Activated naive CD8-positive, alpha-beta T cell treated with anti-CD3 and anti-CD28 coated beads, Interleukin-2, amount 50 U/mL, for 24 hours (primary cell): ENCODE measurements at regions not wholly inside any gene's neighbourhood (a gene's known extent, or its start where the extent isn't known, plus 50 kb on each side); places are given as distances from the start of the nearest gene placed in this dataset.
"Not testable (repeated sequence)": the region's sequence is repeated elsewhere in the genome, so short reads cannot be mapped to it uniquely, and the experiment has no call there.

Experiments
- ATAC-seq: fragments of 150-1000 bp; cut with Tn5 transposase; one replicate; pipeline ENCODE4 v1.10.0; 2021
- DNase-seq: peaks from one replicate; pipeline ENCODE4 v3.0.0; 2021
- H3K27ac Mint-ChIP-seq: one replicate; pipeline ENCODE4 v1.8.0; 2021; ENCODE audit warnings: mild to moderate bottlenecking, mixed read lengths
- H3K27me3 Mint-ChIP-seq: one replicate; pipeline ENCODE4 v1.8.0; 2021; ENCODE audit warnings: mixed read lengths
- H3K36me3 Mint-ChIP-seq: one replicate; pipeline ENCODE4 v1.8.0; 2021; ENCODE audit warnings: low read depth, mixed read lengths
- H3K4me1 Mint-ChIP-seq: one replicate; pipeline ENCODE4 v1.8.0; 2021; ENCODE audit warnings: mixed read lengths
- H3K4me3 Mint-ChIP-seq: one replicate; pipeline ENCODE4 v1.8.0; 2021; ENCODE audit warnings: mild to moderate bottlenecking, moderate library complexity, mixed read lengths
- H3K9me3 Mint-ChIP-seq: one replicate; pipeline ENCODE4 v1.8.0; 2021; ENCODE audit warnings: mixed read lengths

DNA sequence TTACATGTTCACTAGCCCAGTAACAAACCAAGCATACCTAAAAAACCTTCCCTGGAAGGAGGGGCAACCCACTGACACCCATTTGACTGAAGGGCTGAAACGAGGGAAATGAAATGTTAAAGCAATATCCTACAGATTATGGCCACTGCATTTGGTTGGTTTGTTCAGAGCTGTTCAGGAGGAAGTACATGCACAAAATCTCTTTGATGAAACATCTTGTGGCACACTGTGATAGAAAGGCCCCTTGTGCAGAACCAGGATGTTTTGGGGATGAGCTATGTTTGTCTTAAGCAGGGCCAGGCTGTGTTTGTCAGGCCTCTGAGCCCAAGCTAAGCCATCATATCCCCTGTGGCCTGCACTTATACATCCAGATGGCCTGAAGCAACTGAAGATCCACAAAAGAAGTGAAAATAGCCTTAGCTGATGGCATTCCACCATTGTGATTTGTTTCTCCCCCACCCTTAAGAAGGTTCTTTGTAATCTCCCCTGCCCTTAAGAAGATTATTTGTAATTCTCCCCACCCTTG lies 467.3 kb upstream of the PIK3R1 start:
- no peak overlapping the region for H3K4me3 Mint-ChIP-seq
- H3K36me3 Mint-ChIP-seq = no peaks in the 10 kb centered on the region
- no peak for DNase-seq
- H3K27me3 Mint-ChIP-seq = no peaks in the 10 kb centered on the region
- no peak for ATAC-seq
- H3K9me3 Mint-ChIP-seq = peaks cover 26% of the 10 kb centered on the region
- H3K4me1 Mint-ChIP-seq = no peaks in the 10 kb centered on the region
- no peak overlapping the region for H3K27ac Mint-ChIP-seq

- H3K4me1 Mint-ChIP-seq = no peaks in the 10 kb centered on the region
- H3K36me3 Mint-ChIP-seq = no peaks in the 10 kb centered on the region
- peaks cover 18% of the 10 kb centered on the region for H3K9me3 Mint-ChIP-seq
- H3K27ac Mint-ChIP-seq = no peak overlapping the region
- no peak for DNase-seq
- H3K4me3 Mint-ChIP-seq = no peak overlapping the region
- H3K27me3 Mint-ChIP-seq = no peaks in the 10 kb centered on the region
- no peak for ATAC-seq
Measured at GRCh38 chr5:67747096-67747495, 468.5 kb upstream of the PIK3R1 start.

DNA sequence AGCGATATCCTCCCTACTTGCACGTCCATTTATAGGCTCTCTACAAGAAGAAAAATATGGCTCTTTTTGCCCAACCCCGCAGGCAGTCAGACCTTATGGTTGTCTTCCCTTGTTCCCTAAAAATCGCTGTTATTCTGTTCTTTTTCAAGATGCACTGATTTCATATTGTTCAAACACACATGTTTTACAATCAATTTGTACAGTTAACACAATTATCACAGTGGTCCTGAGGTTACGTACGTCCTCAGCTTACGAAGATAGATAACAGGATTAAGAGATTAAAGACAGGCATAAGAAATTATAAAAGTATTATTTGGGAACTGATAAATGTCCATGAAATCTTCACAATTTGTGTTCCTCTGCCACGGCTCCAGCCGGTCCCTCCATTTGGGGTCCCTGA lies 468.9 kb upstream of the PIK3R1 start:
- H3K36me3 Mint-ChIP-seq, H3K27me3 Mint-ChIP-seq, H3K27ac Mint-ChIP-seq, ATAC-seq, H3K4me1 Mint-ChIP-seq, H3K4me3 Mint-ChIP-seq, DNase-seq: not testable (repeated sequence)
- H3K9me3 Mint-ChIP-seq = peaks cover 18% of the 10 kb centered on the region

DNA sequence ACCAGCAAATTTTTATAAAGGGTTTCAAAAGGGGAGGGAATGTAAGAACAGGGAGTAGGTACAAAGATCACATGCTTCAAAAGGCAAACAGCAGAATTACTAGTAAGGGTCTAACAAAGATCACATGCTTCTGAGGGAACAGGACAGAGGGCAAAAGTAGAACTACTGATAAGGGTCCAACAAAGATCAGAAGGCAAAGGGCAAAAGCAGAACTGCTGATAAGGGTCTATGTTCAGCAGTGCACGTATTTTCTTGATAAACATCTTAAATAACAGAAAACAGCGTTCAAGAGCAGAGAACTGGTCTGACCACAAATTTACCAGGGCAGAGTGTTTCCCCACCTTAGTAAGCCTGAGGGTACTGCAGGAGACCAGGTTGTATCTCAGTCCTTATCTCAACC lies 469.5 kb upstream of the PIK3R1 start:
- DNase-seq = no peak
- H3K4me1 Mint-ChIP-seq = no peaks in the 10 kb centered on the region

GRCh38 chr5:67732921-67733320 lies 482.6 kb upstream of the PIK3R1 start:
- no peak for ATAC-seq
- Mint-ChIP-seq H3K9me3 (peaks cover 3% of the 10 kb centered on the region), H3K4me3 (no peak overlapping the region), H3K36me3 (no peaks in the 10 kb centered on the region), H3K27ac (no peak overlapping the region), H3K27me3 (peaks cover 7% of the 10 kb centered on the region), H3K4me1 (no peaks in the 10 kb centered on the region)
- no peak for DNase-seq

More for the DNA sequence above, 469.5 kb upstream of the PIK3R1 start:
- Mint-ChIP-seq H3K4me3 (no peak overlapping the region), H3K27ac (no peak overlapping the region), H3K36me3 (no peaks in the 10 kb centered on the region), H3K27me3 (no peaks in the 10 kb centered on the region), H3K9me3 (peaks cover 18% of the 10 kb centered on the region)
- no peak for ATAC-seq

DNA sequence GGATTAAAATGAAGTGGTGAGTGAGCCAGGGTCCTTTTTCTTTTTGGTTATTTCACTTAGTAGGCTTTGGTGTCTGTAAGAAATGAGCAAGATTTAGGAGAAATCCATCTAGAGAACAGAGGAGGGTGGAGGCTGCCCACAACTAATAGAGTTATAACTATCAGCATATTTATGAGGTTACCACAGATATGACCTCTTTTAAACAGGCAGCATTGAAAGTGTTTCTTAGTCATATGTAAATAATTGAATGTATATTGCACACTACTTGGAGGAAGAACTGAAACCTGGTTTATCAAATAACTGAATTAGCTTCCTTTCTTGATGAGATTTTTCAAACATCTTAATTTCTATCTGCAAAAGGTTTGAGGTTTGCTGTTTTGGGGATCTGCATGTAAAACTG lies 483.1 kb upstream of the PIK3R1 start:
- Mint-ChIP-seq H3K36me3 (no peaks in the 10 kb centered on the region), H3K4me3 (no peak overlapping the region), H3K27ac (no peak overlapping the region), H3K4me1 (no peaks in the 10 kb centered on the region), H3K9me3 (peaks cover 3% of the 10 kb centered on the region), H3K27me3 (peaks cover 7% of the 10 kb centered on the region)
- DNase-seq = no peak
- no peak for ATAC-seq

GRCh38 chr5:67731886-67732285 lies 483.7 kb upstream of the PIK3R1 start:
- no peak for DNase-seq
- Mint-ChIP-seq H3K27ac (no peak overlapping the region), H3K4me3 (no peak overlapping the region), H3K36me3 (no peaks in the 10 kb centered on the region), H3K27me3 (peaks cover 7% of the 10 kb centered on the region), H3K4me1 (no peaks in the 10 kb centered on the region), H3K9me3 (peaks cover 3% of the 10 kb centered on the region)
- no peak for ATAC-seq

GRCh38 chr5:67730917-67731474 lies 484.6 kb upstream of the PIK3R1 start:
- Mint-ChIP-seq H3K4me1 (no peaks in the 10 kb centered on the region), H3K27me3 (peaks cover 7% of the 10 kb centered on the region), H3K36me3 (no peaks in the 10 kb centered on the region), H3K9me3 (no peaks in the 10 kb centered on the region), H3K4me3 (no peak overlapping the region), H3K27ac (no peak overlapping the region)
- ATAC-seq (no peak), DNase-seq (no peak)

- H3K27ac Mint-ChIP-seq = no peak overlapping the region
- no peaks in the 10 kb centered on the region for H3K4me1 Mint-ChIP-seq
- H3K9me3 Mint-ChIP-seq = peaks cover 4% of the 10 kb centered on the region
- no peak overlapping the region for H3K4me3 Mint-ChIP-seq
- ATAC-seq (no peak), DNase-seq (no peak)
- H3K27me3 Mint-ChIP-seq = peaks cover 2% of the 10 kb centered on the region
- no peaks in the 10 kb centered on the region for H3K36me3 Mint-ChIP-seq
Measured at GRCh38 chr5:67728326-67728890, 487.1 kb upstream of the PIK3R1 start.

- Mint-ChIP-seq H3K4me3 (no peak overlapping the region), H3K27ac (no peak overlapping the region), H3K9me3 (peaks cover 4% of the 10 kb centered on the region), H3K4me1 (no peaks in the 10 kb centered on the region), H3K27me3 (no peaks in the 10 kb centered on the region), H3K36me3 (no peaks in the 10 kb centered on the region)
- ATAC-seq (no peak), DNase-seq (no peak)
Measured at GRCh38 chr5:67725604-67726003, 490.0 kb upstream of the PIK3R1 start.

- Mint-ChIP-seq H3K9me3 (peaks cover 4% of the 10 kb centered on the region), H3K27me3 (no peaks in the 10 kb centered on the region), H3K27ac (no peak overlapping the region), H3K4me1 (no peaks in the 10 kb centered on the region), H3K36me3 (no peaks in the 10 kb centered on the region), H3K4me3 (no peak overlapping the region)
- ATAC-seq = no peak
- no peak for DNase-seq
Measured at GRCh38 chr5:67724412-67725135, 491.0 kb upstream of the PIK3R1 start.

GRCh38 chr5:67723873-67724272 lies 491.7 kb upstream of the PIK3R1 start:
- H3K27me3 Mint-ChIP-seq = no peaks in the 10 kb centered on the region
- ATAC-seq (no peak), DNase-seq (no peak)
- H3K4me1 Mint-ChIP-seq = no peaks in the 10 kb centered on the region
- H3K9me3 Mint-ChIP-seq = peaks cover 4% of the 10 kb centered on the region
- no peak overlapping the region for H3K4me3 Mint-ChIP-seq
- no peak overlapping the region for H3K27ac Mint-ChIP-seq
- H3K36me3 Mint-ChIP-seq = no peaks in the 10 kb centered on the region

DNA sequence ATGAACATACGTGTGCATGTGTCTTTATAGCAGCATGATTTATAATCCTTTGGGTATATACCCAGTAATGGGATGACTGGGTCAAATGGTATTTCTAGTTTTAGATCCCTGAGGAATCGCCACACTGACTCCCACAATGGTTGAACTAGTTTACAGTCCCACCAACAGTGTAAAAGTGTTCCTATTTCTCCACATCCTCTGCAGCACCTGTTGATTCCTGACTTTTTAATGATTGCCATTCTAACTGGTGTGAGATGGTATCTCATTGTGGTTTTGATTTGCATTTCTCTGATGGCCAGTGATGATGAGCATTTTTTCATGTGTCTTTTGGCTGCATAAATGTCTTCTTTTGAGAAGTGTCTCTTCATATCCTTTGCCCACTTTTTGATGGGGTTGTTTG lies 493.0 kb upstream of the PIK3R1 start:
- not testable (repeated sequence) for H3K9me3 Mint-ChIP-seq, H3K36me3 Mint-ChIP-seq, H3K27ac Mint-ChIP-seq, H3K4me3 Mint-ChIP-seq, H3K4me1 Mint-ChIP-seq, DNase-seq, H3K27me3 Mint-ChIP-seq, ATAC-seq

GRCh38 chr5:67720162-67720772 lies 495.3 kb upstream of the PIK3R1 start:
- no peaks in the 10 kb centered on the region for H3K36me3 Mint-ChIP-seq
- no peak for ATAC-seq

DNA sequence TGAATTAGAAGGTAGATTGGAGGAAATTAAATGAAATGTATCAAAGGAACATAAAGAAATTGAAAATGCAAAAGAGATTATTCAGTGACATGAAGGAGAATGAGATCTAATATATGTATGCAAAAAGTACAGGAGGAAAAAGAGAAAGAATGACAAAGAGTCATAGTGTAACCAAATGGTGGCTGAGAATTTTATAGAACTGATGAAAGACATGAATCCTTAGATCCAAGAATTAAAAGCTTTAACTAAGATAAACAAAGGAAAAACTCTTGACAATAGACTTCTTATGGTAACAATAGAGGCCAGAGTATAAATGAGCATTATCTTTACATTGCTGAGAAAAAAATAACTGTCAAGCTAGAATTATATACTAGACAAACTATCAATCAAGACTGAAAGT lies 505.4 kb upstream of the CD180 start:
- Mint-ChIP-seq H3K36me3 (no peaks in the 10 kb centered on the region), H3K4me1 (no peaks in the 10 kb centered on the region)

More at GRCh38 chr5:67720162-67720772, 495.3 kb upstream of the PIK3R1 start:
- Mint-ChIP-seq H3K27me3 (no peaks in the 10 kb centered on the region), H3K27ac (no peak overlapping the region), H3K9me3 (no peaks in the 10 kb centered on the region), H3K4me3 (no peak overlapping the region), H3K4me1 (no peaks in the 10 kb centered on the region)
- no peak for DNase-seq

More for the DNA sequence above, 505.4 kb upstream of the CD180 start:
- peaks cover 15% of the 10 kb centered on the region for H3K9me3 Mint-ChIP-seq
- DNase-seq (no peak), ATAC-seq (no peak)
- no peak overlapping the region for H3K27ac Mint-ChIP-seq
- H3K4me3 Mint-ChIP-seq = no peak overlapping the region
- no peaks in the 10 kb centered on the region for H3K27me3 Mint-ChIP-seq
